Right renal cortex interstitium (tissue), 3 donors: ENCODE measurements at regions not wholly inside any gene's neighbourhood (a gene's known extent, or its start where the extent isn't known, plus 50 kb on each side); places are given as distances from the start of the nearest gene placed in this dataset.
"Not testable (repeated sequence)": the region's sequence is repeated elsewhere in the genome, so short reads cannot be mapped to it uniquely, and the experiment has no call there.

ENCODE experiments used
- DNase-seq, 3 donors: peaks; one replicate each; pipeline ENCODE4 v3.0.0-alpha.2; 2013; ENCODE audit warnings: low read depth in 3 of 3, low spot score in 2 of 3

DNA sequence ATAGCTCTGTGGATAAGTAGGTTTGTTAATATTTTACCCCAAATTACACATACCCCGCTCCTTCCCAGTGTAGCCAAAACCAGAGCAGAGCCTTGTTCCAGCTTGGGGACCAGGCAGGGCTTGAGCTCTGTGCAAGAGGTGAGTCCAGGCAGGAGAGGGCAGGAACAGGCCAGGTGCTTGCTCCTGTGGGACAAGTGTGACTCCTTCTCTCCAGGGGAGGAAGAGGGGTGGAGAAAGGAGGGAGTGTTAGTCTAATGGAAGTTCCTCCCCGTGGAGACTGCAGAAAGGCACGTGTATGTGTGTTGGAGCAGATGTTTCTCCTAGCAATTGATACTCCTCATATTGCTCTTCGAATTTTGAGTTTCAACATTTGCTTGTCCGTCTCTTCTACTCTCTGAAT lies 201.0 kb downstream of the FGF9 start:
- no peak for DNase-seq

DNA sequence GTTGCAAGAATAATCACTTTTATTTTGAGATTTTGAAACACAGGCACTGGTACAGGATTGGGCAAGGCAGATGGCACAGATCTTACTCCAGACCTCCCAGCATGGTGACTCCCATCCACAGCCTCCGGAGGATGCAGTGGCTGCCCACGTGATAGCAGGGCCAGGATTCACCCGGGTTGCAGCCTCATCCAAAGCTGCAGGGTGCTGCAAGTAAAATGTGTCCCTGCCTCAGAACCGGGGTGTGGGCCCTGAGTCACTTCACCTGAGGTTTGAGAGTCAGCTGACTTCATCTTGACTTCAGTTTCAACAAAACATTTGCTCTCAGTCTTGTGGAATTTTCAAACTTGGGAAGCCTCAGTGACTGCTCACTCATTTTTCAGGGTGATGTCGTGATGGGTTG lies 201.9 kb downstream of the FGF9 start:
- no peak for DNase-seq

DNA sequence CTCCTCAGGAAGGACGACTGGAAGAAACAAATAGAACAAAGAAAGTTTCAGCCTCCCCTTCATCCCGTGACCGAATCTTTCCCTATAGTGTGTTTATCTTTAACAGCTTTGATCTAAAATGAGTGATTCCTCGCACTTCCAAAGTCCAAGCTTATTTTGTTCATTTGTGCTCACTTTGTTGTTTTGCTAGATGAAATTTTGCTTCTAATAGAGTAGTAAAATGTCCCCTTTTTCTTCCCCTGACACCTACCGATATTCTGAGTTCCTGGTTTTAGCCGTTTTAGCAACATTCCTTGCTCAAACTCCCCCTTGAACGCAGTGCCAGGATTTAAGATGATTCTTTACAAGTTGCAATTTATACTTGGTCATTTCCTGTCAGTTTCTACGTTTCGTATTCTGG lies 204.2 kb downstream of the FGF9 start:
- no peak for DNase-seq

DNA sequence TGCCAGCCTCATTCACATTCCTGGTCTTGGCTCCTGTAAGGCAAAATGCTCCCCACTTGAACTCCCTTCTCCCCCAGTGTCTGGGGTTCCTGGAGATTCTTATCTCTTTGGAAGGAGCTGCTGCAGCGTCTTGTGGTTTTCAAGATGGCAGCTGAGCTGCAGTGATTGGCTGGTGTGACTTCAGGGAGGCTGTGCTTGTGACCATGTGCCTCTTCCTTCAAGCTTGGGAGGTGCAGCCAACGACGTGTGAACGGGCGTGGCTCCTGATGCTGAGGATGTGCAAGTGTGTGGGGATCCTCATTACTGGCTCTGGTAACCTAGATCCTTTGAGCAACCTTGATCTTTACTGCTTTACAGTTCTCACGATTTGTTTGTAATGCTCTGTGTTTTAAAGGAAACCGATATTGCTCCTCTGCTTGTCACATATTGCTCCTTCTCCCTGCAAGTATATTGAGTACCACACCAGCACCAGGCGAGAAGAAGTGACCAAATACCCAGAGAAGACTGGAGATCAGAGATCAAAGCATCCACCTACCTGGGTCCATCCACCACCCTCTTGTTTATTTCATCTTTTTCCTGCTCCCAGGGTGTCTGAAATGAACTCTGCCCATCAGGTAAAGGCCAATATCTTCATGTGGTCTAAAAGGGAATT lies 208.5 kb downstream of the FGF9 start:
- no peak for DNase-seq

DNA sequence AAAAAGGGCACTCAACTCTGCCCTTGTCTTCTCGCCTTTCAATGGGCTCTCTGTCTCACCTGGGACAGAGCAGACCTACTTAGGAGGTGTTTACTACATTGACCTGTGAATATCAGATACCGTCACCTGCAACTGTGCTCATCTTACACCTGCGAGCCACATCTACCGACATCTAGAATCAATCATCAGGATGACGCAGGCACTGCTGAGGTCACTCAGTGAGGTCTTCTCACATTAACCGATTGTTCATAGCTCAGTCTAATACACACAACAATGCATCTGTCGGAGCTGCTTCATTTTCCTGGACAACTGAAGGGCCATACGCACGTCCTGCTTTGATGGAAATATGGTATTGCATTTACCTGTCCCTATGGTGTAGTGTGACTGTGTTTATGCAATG lies 211.9 kb downstream of the FGF9 start:
- DNase-seq = no peak

DNA sequence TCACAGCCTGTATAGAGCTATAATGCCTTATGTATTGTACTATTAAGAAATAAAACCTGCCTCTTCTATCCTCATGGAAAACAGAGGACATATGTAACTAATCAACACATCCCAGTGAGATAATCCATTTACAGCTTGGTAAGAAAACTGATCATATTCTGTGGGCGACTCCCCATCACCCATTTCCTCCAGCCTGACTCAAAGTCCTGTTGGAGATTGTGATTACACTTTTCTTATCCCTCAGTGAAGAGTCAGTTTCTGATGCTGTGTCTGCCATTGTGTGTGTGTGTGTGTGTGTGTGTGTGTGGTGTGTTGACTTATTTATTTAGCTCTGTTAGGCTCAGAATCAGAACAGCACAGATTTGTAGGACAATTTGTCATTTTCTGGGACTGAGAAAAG lies 212.8 kb downstream of the FGF9 start:
- no peak for DNase-seq

DNA sequence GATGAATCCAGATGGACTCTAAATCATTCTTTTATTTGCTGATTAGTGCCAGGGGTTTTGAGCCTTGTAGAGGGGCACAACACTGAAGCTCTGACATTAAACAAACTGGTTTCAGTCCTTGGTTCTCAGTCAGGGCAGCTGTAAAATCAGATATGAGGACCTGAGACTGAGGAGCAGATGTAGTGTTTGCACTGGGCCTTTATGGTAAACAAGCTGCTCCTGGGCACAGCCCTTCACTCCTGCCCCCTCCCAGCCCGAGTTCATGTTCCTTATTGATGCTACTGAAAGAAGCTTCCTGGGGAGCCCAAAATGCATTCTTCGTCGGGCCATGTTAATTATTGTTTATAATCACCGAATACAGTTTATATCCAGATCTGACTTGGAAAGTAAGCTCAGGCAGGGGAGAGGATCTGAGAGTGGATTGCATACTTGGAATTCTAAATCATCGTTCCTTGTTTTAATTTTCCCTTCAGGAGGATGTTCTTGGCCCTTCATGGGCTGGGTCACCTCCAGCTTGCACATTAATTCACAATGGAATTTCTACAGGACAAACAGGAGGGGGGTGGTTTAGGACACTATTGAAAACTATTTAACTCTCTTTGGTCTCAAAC lies 213.5 kb downstream of the FGF9 start:
- no peak for DNase-seq

DNA sequence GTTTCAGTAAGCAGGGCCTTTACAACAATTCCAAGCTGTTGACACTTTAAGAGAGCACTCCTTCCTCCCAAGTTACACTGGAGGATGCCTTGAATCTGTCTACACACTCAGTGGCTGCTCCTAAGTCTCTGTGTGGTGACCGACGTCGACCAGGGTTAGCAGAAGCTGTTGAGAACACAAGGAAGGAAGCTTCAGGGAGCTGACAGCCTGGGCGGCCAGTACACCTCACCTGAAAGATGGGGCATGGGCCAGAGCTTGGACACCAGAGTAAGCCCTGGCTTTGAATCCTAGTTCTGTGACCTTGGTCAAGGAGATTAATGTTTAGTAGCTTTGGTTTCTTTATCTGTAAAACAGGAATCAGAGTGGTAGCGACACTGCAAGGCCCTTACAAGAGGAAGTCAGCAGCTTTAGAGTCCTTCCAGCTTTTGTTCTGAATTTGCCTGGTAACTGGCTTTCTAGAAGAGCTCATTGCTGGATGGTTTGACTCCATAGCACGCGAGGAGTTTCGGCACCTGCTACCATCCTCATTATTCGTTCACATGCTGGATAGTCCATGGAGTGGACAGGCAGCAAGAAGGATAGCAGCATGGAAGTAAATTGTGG lies 214.2 kb downstream of the FGF9 start:
- no peak for DNase-seq

DNA sequence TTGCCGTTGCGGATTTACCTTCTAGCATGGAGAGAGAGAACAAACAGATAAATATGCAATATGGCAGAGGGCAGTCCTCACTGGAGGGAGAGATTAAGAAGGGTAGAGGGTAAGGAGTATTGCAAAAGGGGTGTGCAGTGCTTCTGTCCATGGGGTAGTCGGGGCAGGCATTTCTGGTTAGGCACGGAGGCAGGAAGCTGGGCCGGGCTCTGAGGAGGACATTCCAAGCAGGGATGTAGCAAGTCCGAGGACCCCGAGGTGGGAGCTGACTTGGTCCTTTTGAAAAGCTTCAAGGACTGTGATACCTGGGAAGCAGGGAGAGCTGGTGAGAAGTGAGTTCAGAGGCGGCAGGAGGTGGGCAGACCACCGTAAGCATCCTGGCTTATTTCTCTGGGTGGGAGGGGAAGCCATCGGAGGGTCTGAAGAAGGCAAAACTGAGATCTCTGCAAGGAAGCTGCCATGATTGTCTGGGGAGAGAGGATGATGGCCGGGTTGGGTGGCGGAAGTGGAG lies 214.9 kb downstream of the FGF9 start:
- DNase-seq = no peak

DNA sequence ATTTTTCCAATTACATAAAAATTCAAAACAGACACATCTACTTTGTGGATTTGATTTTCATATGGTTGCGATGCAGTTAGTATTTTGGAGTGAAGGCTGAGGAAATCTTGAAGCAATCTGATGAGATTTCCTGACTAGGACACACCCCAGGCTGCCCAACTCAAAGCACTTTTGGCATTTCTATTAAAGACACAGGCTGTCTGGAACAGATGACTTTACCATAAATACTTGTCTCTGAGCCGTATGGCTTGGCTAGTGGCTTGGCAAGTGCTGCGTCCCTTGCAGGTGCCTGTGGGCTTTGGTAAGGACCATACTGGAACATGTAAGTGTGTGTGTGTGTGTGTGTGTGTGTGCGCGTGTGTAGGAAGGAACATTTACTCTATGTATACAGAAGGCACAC lies 218.8 kb downstream of the FGF9 start:
- no peak for DNase-seq

DNA sequence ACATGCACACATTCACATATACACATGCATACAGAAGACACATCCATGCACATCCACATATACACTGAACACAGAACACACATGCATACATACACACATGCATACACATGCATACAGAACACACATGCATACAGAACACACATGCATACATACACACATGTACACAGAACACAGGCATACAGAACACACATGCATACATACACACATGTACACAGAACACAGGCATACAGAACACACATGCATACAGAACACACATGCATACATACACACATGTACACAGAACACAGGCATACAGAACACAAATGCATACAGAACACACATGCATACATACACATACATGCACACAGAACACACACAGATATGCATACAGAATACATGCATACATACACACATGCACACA lies 219.3 kb downstream of the FGF9 start:
- not testable (repeated sequence) for DNase-seq

DNA sequence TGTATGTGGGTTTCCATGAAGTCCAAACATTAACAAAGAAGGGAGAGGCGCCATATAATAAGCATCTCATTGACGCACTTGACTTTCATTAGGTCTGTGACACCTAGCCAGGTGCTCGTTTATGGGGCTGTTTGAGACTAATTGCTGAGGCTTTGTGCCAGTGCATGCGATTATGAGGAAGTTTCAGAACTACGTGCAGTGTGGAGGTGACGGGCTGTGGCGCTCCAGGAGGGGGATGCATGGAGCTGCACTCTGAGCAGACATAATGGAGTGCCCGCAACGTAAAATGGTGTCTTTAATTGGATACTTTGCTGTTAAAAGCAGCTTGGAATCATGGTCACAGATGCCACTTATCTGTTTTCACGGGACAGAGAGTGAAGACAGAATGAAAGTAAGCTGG lies 223.2 kb downstream of the FGF9 start:
- no peak for DNase-seq

DNA sequence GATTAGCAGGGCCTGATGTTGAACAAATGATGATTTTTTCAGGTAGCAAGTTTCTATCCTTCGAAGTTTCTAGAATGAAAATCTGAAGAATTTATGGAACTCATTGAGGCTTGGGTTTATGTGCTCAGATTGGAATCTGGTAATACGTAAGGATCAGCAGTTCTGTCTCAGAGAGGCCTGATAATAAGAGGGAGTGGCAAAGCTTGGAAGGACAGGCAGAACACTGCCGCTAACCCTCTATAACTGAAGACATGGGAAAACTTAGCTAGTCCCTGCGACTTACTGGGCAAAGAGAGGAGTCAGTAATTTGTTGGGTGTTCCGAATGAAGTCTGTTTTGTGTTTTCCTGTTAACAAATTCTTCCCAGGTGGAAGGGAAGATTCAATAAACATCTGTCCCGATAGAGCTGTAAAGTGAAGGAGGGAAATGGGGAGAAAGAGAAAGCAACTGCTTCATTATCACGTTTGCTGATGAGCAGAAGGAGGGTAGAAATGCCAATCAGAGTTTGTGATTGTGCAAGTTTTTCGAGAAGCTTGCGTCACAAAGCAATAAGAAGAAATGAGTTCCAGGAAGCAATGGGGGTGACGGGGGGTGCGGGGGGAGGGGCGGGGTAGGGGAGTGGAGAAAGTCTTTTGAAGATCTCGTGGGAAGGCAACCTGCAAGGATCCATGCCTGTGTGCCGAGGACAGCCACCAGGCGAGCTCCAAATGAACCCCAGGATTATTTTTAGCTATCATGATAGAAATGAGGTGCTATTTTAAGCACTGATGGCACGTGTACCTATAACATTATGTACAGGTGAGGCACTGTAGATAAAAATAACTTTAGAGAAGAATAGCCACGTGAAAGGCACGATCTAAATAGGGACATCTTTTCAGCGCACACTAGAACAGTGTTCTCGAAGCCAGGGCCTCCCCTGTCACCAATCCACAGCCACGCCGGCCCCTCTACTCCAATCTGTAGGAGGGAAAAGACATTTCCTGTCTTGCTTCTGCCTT lies 224.1 kb downstream of the FGF9 start:
- DNase-seq = no peak

DNA sequence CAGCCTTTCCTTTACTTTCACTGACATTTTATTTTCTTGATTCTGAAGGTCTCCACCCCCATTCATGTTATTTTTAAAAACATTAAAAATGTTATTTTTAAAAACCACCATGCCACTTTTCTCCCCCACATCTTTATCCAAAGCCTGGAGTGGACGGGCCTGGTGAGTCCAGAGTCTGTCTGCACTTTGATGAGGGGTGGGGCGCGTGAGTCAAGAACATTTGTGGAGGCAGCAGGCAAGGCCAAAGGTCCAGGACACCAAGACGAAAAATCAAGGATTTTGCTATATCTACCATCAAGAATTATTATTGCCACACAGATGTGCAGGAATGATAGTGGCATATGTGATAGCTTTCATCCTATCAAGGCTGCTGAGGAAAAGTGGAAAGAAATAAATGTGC lies 224.9 kb downstream of the FGF9 start:
- no peak for DNase-seq

DNA sequence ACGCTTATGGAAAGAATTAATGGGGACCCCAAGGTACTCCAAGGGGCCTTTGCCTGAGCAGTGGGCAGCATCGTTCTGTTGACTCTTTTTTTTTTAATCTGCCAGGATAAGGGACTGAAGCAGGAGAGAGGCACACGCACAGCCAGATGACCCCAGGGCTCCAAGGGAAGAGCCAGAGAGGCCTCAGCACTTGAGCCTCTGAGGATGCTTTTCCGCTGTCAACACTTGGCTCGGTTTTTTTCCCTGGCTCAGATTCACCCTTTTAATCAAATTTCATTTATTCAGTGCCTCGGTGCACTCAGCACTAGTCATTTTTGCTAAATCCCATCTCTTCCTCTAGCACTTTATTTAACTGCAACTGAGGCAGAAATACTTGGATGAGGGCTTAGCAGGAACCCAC lies 226.3 kb downstream of the FGF9 start:
- no peak for DNase-seq

DNA sequence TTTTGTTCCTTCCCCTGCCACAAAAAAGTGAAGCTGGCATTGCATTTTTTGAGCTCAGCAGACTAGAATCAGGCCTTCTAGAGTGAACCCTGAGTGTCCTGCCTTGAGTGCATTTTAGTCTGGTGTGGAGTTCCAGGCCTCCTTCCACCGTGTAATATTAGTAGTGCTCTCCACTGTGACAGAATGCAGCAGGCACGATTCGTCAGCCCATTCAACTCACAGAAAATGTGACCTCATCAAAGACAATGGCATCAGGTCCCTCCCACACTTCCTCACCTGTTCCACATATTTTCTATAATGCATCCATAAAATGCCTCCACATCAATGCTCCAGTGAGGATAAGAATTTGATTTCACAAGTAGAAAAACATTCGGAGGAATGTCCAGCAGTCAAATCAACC lies 227.6 kb downstream of the FGF9 start:
- no peak for DNase-seq

DNA sequence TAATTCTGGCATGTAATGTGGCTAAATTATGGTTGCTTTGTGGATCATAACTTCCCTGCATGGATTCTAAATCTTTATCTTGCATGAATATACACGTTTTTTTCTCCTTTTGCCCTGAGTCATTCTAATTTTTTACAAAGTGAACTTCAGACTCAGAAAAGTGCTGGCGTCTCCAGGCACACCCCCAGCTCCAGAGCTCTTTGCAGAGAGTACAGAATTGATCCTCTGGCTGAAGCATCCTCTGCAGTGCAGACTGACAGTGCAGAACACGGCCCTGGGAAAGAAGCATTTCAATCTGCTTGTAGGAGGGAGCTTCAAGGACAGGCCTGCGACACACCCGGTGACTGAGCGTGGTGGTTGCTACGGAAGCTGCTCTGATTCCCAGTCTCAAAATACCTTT lies 228.1 kb downstream of the FGF9 start:
- DNase-seq = no peak

DNA sequence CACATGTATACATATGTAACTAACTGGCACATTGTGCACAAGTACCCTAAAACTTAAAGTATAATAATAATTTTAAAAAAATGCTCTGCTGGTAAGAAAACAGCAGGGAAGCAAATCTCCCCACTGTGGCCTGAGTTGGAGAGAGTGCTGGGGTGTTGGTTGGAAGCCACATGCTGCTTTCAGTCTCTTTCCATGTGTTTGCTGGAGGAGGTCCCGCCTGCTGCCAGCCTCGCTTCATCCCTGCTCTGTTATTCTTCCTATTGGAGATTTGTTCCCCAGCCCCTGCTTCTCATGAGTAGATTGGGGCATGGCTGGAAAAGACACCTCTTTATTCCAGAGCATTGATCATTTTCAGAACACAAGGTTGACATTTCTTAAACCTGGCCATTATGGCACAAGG lies 230.5 kb downstream of the FGF9 start:
- no peak for DNase-seq

DNA sequence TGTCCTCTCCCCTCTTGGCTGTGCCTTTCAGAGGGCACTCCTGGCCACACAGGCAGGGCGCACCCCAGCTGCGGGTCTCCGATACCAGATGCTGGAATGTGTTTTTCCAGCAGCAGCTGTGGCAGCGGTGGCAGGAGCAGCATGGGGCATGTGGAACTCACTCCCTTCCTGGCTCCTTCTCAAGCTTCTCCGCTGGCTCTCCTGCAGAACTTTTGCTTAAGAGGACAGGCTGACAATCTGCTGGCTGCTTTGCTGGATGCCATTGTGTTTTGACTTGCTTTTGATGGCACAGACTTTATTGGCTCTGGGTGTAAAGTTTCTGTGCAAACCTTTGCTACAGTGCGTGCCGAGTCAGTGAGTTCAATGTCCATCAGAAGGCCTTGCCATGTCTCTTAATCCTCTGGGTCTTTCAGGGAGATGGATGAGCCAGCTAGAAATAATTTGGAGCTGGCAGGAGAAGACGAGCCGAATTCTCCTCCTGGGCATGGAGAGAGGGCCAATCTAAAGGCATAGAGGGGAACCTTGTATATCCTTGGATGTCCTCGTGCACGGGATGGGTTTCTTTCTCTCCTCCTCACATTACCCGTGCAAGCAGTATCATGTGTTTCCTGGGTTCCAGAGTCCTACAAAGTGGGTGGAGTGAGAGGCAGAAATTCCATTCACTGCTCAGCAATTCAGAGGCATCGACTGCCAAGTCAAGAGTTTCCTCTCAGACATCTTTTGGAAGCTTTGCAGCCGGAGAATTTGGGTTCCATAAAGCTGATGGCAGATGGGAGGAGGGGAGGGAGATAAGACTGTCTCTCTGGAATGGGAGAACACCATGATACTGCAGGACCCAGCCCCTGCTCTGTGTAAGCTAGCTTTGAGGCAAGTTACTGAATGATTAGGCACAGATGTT lies 231.2 kb downstream of the FGF9 start:
- DNase-seq = no peak

DNA sequence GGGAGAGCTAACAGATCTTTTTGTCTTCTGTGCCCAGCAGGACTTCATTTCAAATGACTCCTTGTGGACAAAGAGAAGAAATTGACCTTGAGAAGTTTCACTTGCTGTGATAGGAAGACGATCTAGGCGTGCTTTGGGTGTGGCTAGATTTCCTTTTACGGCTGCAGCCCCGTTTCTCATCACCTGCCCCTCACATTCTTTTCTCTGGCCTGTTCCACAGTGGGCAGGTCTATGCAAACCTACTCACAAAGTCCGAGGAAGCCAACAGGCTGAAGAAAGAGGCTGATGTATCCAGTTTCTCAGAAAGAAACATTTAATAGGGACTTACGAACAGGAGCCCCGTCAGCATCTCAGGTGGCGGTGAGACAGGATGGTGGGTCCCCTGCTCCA lies 231.8 kb downstream of the FGF9 start:
- no peak for DNase-seq
